ENCODE measurements at regions not wholly inside any gene's neighbourhood (a gene's known extent, or its start where the extent isn't known, plus 50 kb on each side); places are given as distances from the start of the nearest gene placed in this dataset.
A peak's percentile ranks its signal among the peaks of the same experiment; 100 is the strongest.

- no peak for TF ChIP-seq CTCF (IDR thresholded peaks at IDR 0.05; ENCODE audit: unreplicated experiment in 3 of 3)
- peaks cover 6% of the 10 kb centered on the region for H3K27me3 Mint-ChIP-seq (ENCODE audit: low read depth)
- no peaks in the 10 kb centered on the region for H3K36me3 Mint-ChIP-seq (ENCODE audit: low read depth)
- peaks cover 11% of the 10 kb centered on the region for H3K4me1 Mint-ChIP-seq
- H3K27ac Mint-ChIP-seq = no peak overlapping the region
- no peak overlapping the region for H3K4me3 Mint-ChIP-seq
- no peaks in the 10 kb centered on the region for H3K9me3 Mint-ChIP-seq
These were observed 113.8 kb upstream of the SPATA31D4 start for GRCh38 chr9:81814401-81814793.

- peaks cover 6% of the 10 kb centered on the region for H3K27me3 Mint-ChIP-seq (ENCODE audit: low read depth)
- H3K4me1 Mint-ChIP-seq = peaks cover 16% of the 10 kb centered on the region
- H3K4me3 Mint-ChIP-seq = no peak overlapping the region
- no peaks in the 10 kb centered on the region for H3K36me3 Mint-ChIP-seq (ENCODE audit: low read depth)
- no peak for TF ChIP-seq CTCF (IDR thresholded peaks at IDR 0.05; ENCODE audit: unreplicated experiment in 3 of 3)
- peak overlapping the region in 1 of 3 experiments; percentile 28 for H3K27ac Mint-ChIP-seq
- H3K9me3 Mint-ChIP-seq = no peaks in the 10 kb centered on the region
These were observed 113.3 kb upstream of the SPATA31D4 start for GRCh38 chr9:81814794-81815464.

- H3K4me3 Mint-ChIP-seq = no peak overlapping the region
- H3K36me3 Mint-ChIP-seq (ENCODE audit: low read depth) = no peaks in the 10 kb centered on the region
- TF ChIP-seq CTCF (IDR thresholded peaks at IDR 0.05; ENCODE audit: unreplicated experiment in 3 of 3) = no peak
- H3K27me3 Mint-ChIP-seq (ENCODE audit: low read depth) = peaks cover 6% of the 10 kb centered on the region
- peaks cover 24% of the 10 kb centered on the region for H3K4me1 Mint-ChIP-seq
- H3K9me3 Mint-ChIP-seq = no peaks in the 10 kb centered on the region
- H3K27ac Mint-ChIP-seq = peak overlapping the region in 1 of 3 experiments; percentile 48
These were observed 112.4 kb upstream of the SPATA31D4 start for GRCh38 chr9:81815781-81816180.

- TF ChIP-seq CTCF (IDR thresholded peaks at IDR 0.05; ENCODE audit: unreplicated experiment in 3 of 3) = no peak
- peaks cover 39% of the 10 kb centered on the region for H3K4me1 Mint-ChIP-seq
- H3K27me3 Mint-ChIP-seq (ENCODE audit: low read depth) = peaks cover 6% of the 10 kb centered on the region
- no peaks in the 10 kb centered on the region for H3K36me3 Mint-ChIP-seq (ENCODE audit: low read depth)
- no peak overlapping the region for H3K4me3 Mint-ChIP-seq
- H3K27ac Mint-ChIP-seq = peak overlapping the region in 1 of 3 experiments; percentile 18
- no peaks in the 10 kb centered on the region for H3K9me3 Mint-ChIP-seq
These were observed 109.1 kb upstream of the SPATA31D4 start for GRCh38 chr9:81819155-81819554.

- Mint-ChIP-seq H3K4me3 (no peak overlapping the region), H3K27ac (peak overlapping the region; percentile 2 to 25 (median 10)), H3K27me3 (ENCODE audit: low read depth) (peaks cover 10% of the 10 kb centered on the region), H3K36me3 (ENCODE audit: low read depth) (no peaks in the 10 kb centered on the region), H3K9me3 (no peaks in the 10 kb centered on the region), H3K4me1 (peaks cover 32% of the 10 kb centered on the region)
- TF ChIP-seq CTCF (IDR thresholded peaks at IDR 0.05; ENCODE audit: unreplicated experiment in 3 of 3) = no peak
These were observed 108.2 kb upstream of the SPATA31D4 start for GRCh38 chr9:81819859-81820546.
